HG03469 (cell line): ENCODE measurements at regions not wholly inside any gene's neighbourhood (a gene's known extent, or its start where the extent isn't known, plus 50 kb on each side); places are given as distances from the start of the nearest gene placed in this dataset.
"Not testable (repeated sequence)": the region's sequence is repeated elsewhere in the genome, so short reads cannot be mapped to it uniquely, and the experiment has no call there.

ENCODE experiments used
- ATAC-seq: cut with Tn5 transposase; IDR thresholded peaks from one replicate; pipeline ENCODE4 v1.9.1; 2021; ENCODE audit warnings: mild to moderate bottlenecking, moderate library complexity, moderate number of reproducible peaks; ENCODE audit not compliant: unreplicated experiment

- no peak for ATAC-seq
Measured at GRCh38 chr4:84231539-84232055, 267.5 kb downstream of the NKX6-1 start.

- no peak for ATAC-seq
Measured at GRCh38 chr4:84224522-84224921, 274.6 kb downstream of the NKX6-1 start.

GRCh38 chr4:84221704-84222103 lies 277.4 kb downstream of the NKX6-1 start:
- no peak for ATAC-seq

- peak; percentile 50 for ATAC-seq
Measured at GRCh38 chr4:84220990-84221389, 278.1 kb downstream of the NKX6-1 start.

GRCh38 chr4:84219656-84220055 lies 279.4 kb downstream of the NKX6-1 start:
- ATAC-seq = no peak

- no peak for ATAC-seq
Measured at GRCh38 chr4:84218031-84218430, 281.1 kb downstream of the NKX6-1 start.

GRCh38 chr4:84215217-84215616 lies 283.9 kb downstream of the NKX6-1 start:
- no peak for ATAC-seq

- ATAC-seq = not testable (repeated sequence)
Measured at GRCh38 chr4:84206226-84206625, 292.9 kb downstream of the NKX6-1 start.

- no peak for ATAC-seq
Measured at GRCh38 chr4:84189144-84189543, 309.9 kb downstream of the NKX6-1 start.

GRCh38 chr4:84179409-84179808 lies 319.7 kb downstream of the NKX6-1 start:
- ATAC-seq = no peak

GRCh38 chr4:84177831-84178542 lies 321.1 kb downstream of the NKX6-1 start:
- ATAC-seq = no peak

- ATAC-seq = no peak
Measured at GRCh38 chr4:84176016-84176415, 323.1 kb downstream of the NKX6-1 start.

GRCh38 chr4:84171871-84172270 lies 327.2 kb downstream of the NKX6-1 start:
- ATAC-seq = no peak

GRCh38 chr4:84167564-84167963 lies 331.5 kb downstream of the NKX6-1 start:
- no peak for ATAC-seq

- no peak for ATAC-seq
Measured at GRCh38 chr4:84167093-84167492, 332.0 kb downstream of the NKX6-1 start.

GRCh38 chr4:84166486-84166885 lies 332.6 kb downstream of the NKX6-1 start:
- ATAC-seq = no peak

GRCh38 chr4:84164201-84164600 lies 334.9 kb downstream of the NKX6-1 start:
- no peak for ATAC-seq

- ATAC-seq = no peak
Measured at GRCh38 chr4:84159762-84160161, 339.3 kb downstream of the NKX6-1 start.

GRCh38 chr4:84158670-84159069 lies 340.4 kb downstream of the NKX6-1 start:
- no peak for ATAC-seq

GRCh38 chr4:84151574-84151973 lies 347.5 kb downstream of the NKX6-1 start:
- ATAC-seq = no peak

- no peak for ATAC-seq
Measured at GRCh38 chr4:84150177-84150576, 348.9 kb downstream of the NKX6-1 start.

GRCh38 chr4:84147831-84148230 lies 351.3 kb downstream of the NKX6-1 start:
- no peak for ATAC-seq
